MCF 10A (cell line): ENCODE measurements at regions not wholly inside any gene's neighbourhood (a gene's known extent, or its start where the extent isn't known, plus 50 kb on each side); places are given as distances from the start of the nearest gene placed in this dataset.
A peak's percentile ranks its signal among the peaks of the same experiment; 100 is the strongest.

Source experiments
- BruUV-seq: library from RNA; stranded (reverse); fragments of 400-500 nt; replicated peaks from 2 replicates; lab custom pipeline; 2021; lab: Mats Ljungman, UMichigan
- CTCF ChIA-PET: fragments of 300-600 bp; sonication (Branson Sonifier 250); formaldehyde crosslinking; extraction: SDS; loops from one replicate; lab custom pipeline; 2021; ENCODE audit warnings: antibody characterized with exemption, inconsistent platforms; lab: Yijun Ruan, JAX
- POLR2A ChIA-PET: fragments of 300-600, 350-650 bp; sonication (Branson Sonifier 250); formaldehyde crosslinking; extraction: SDS; loops from one replicate; lab custom pipeline; 2020; ENCODE audit warnings: antibody characterized with exemption, inconsistent platforms; lab: Yijun Ruan, JAX
- DNase-seq: peaks from one replicate; pipeline ENCODE4 v3.0.0-alpha.2; 2018; ENCODE audit not compliant: unreplicated experiment
- H3K27ac Mint-ChIP-seq: one replicate; pipeline ENCODE4 v1.8.0; 2022; ENCODE audit warnings: mild to moderate bottlenecking, low read depth, mixed read lengths; ENCODE audit not compliant: unreplicated experiment
- H3K27me3 Mint-ChIP-seq: one replicate; pipeline ENCODE4 v1.8.0; 2022; ENCODE audit warnings: mixed read lengths; ENCODE audit not compliant: insufficient read depth, unreplicated experiment
- H3K36me3 Mint-ChIP-seq: one replicate; pipeline ENCODE4 v1.8.0; 2022; ENCODE audit warnings: mild to moderate bottlenecking, moderate library complexity, mixed read lengths; ENCODE audit not compliant: insufficient read depth, unreplicated experiment
- H3K4me1 Mint-ChIP-seq: one replicate; pipeline ENCODE4 v1.8.0; 2022; ENCODE audit warnings: mixed read lengths; ENCODE audit not compliant: insufficient read depth, unreplicated experiment
- H3K4me3 Mint-ChIP-seq: one replicate; pipeline ENCODE4 v1.8.0; 2022; ENCODE audit warnings: mild to moderate bottlenecking, moderate library complexity, mixed read lengths; ENCODE audit not compliant: unreplicated experiment
- H3K9me3 Mint-ChIP-seq: one replicate; pipeline ENCODE4 v1.8.0; 2022; ENCODE audit warnings: mixed read lengths; ENCODE audit not compliant: unreplicated experiment
- CTCF ChIP-seq: fragments of 200-600 bp; IDR thresholded peaks from one replicate; pipeline ENCODE4 v1.8.0; 2022; ENCODE audit warnings: antibody characterized with exemption, mild to moderate bottlenecking; ENCODE audit not compliant: unreplicated experiment
- intact Hi-C: fragments of 100-400 bp; cut with micrococcal nuclease; formaldehyde crosslinking; loops from 2 replicates; pipeline ENCODE4 v1.14.1; 2022

- no peaks in the 10 kb centered on the region for H3K36me3 Mint-ChIP-seq
Measured at GRCh38 chr19:23822735-23823134, 64.0 kb upstream of the ZNF681 start.

GRCh38 chr19:23817519-23817918 is 58.8 kb upstream of the ZNF681 start:
- TF ChIP-seq CTCF = no peak
- Mint-ChIP-seq H3K36me3 (peaks cover 6% of the 10 kb centered on the region), H3K27me3 (no peaks in the 10 kb centered on the region), H3K27ac (no peak overlapping the region), H3K9me3 (peaks cover 9% of the 10 kb centered on the region), H3K4me3 (no peak overlapping the region), H3K4me1 (no peaks in the 10 kb centered on the region)
- intact Hi-C loops = no loop called here
- peak; percentile 23 for DNase-seq
- ChIA-PET CTCF (interaction anchor here (0.7 kb wide), 1 partner anchor 93 kb away, joined by 3 read pairs; no protein-coding TSS in a partner anchor), POLR2A (no interaction called here)
- no TSS peak for BruUV-seq

More at GRCh38 chr19:23822735-23823134, 64.0 kb upstream of the ZNF681 start:
- Mint-ChIP-seq H3K27me3 (no peaks in the 10 kb centered on the region), H3K4me1 (no peaks in the 10 kb centered on the region), H3K9me3 (peaks cover 9% of the 10 kb centered on the region), H3K27ac (no peak overlapping the region), H3K4me3 (no peak overlapping the region)
- intact Hi-C loops = no loop called here
- BruUV-seq = no TSS peak
- DNase-seq = no peak
- ChIA-PET CTCF (no interaction called here), POLR2A (no interaction called here)
- TF ChIP-seq CTCF = no peak

GRCh38 chr19:23810496-23810895 is 51.8 kb upstream of the ZNF681 start:
- H3K27ac Mint-ChIP-seq = no peak overlapping the region
- H3K4me1 Mint-ChIP-seq = no peaks in the 10 kb centered on the region
- BruUV-seq = no TSS peak
- intact Hi-C loops = no loop called here
- H3K27me3 Mint-ChIP-seq = no peaks in the 10 kb centered on the region
- H3K4me3 Mint-ChIP-seq = no peak overlapping the region
- H3K36me3 Mint-ChIP-seq = peaks cover 6% of the 10 kb centered on the region
- CTCF ChIA-PET = no interaction called here
- no peak for DNase-seq
- H3K9me3 Mint-ChIP-seq = no peaks in the 10 kb centered on the region
- TF ChIP-seq CTCF = no peak
- POLR2A ChIA-PET = no interaction called here
